Panc1 (cell line): ENCODE measurements at regions not wholly inside any gene's neighbourhood (a gene's known extent, or its start where the extent isn't known, plus 50 kb on each side); places are given as distances from the start of the nearest gene placed in this dataset.

Experiments used
- ATAC-seq: fragments of 200-7000 bp; cut with Tn5 transposase; 2 replicates; pipeline ENCODE4 v1.9.1; 2020; ENCODE audit warnings: mild to moderate bottlenecking, moderate library complexity
- BruUV-seq: library from RNA; stranded (reverse); fragments of 400-500 nt; replicated peaks from 2 replicates; lab custom pipeline; 2021; lab: Mats Ljungman, UMichigan
- CTCF ChIA-PET: fragments of 300-600 bp; sonication (Branson Sonifier 250); formaldehyde crosslinking; loops from one replicate; lab custom pipeline; 2022; ENCODE audit warnings: antibody characterized with exemption; lab: Charles Lee
- POLR2A ChIA-PET: fragments of 300-600 bp; sonication (Branson Sonifier 250); formaldehyde crosslinking; loops from one replicate; lab custom pipeline; 2022; ENCODE audit warnings: antibody characterized with exemption; lab: Charles Lee
- DNase-seq: peaks from one replicate; pipeline ENCODE4 v3.0.0-alpha.2; 2010; ENCODE audit warnings: low read depth, low spot score
- H3K27ac ChIP-seq: 2 replicates; pipeline ENCODE4 v1.5.1; 2011; ENCODE audit warnings: mild to moderate bottlenecking, low read length, inconsistent platforms
- H3K27me3 ChIP-seq: fragments of 200-500 bp; sonication (Bioruptor generic); 2 replicates; pipeline ENCODE4 v1.6.0; 2014; ENCODE audit warnings: low read length, inconsistent platforms; ENCODE audit not compliant: control insufficient read depth, insufficient read depth
- H3K36me3 ChIP-seq: fragments of 200-500 bp; sonication (Bioruptor generic); 2 replicates; pipeline ENCODE4 v1.5.1; 2014; ENCODE audit warnings: inconsistent platforms, mild to moderate bottlenecking, low read length, moderate library complexity; ENCODE audit not compliant: control insufficient read depth, insufficient read depth
- H3K4me1 ChIP-seq: 2 replicates; pipeline ENCODE4 v1.5.1; 2011; ENCODE audit warnings: inconsistent platforms, mild to moderate bottlenecking, low read length, moderate library complexity; ENCODE audit not compliant: control insufficient read depth, insufficient read depth
- H3K4me3 ChIP-seq, 2 experiments: 2 replicates each; pipeline ENCODE4 v1.5.1; 2011 to 2012; ENCODE audit warnings: low read depth in 2 of 2, low read length in 2 of 2, mild to moderate bottlenecking in 2 of 2, inconsistent platforms in 1 of 2, moderate library complexity in 1 of 2
- H3K9me3 ChIP-seq: fragments of 200-500 bp; sonication (Bioruptor generic); 2 replicates; pipeline ENCODE4 v1.5.1; 2014; ENCODE audit warnings: low read depth, mild to moderate bottlenecking, inconsistent platforms, low read length, moderate library complexity; ENCODE audit not compliant: control insufficient read depth, insufficient read depth
- POLR2AphosphoS5 ChIP-seq: IDR thresholded peaks from 2 replicates; pipeline ENCODE4 v1.6.1; 2012; ENCODE audit warnings: mild to moderate bottlenecking, low read depth, low read length, moderate library complexity
- SIN3A ChIP-seq: IDR thresholded peaks from 2 replicates; pipeline ENCODE4 v1.6.1; 2012; ENCODE audit warnings: low read depth, mild to moderate bottlenecking, low read length, moderate library complexity, borderline replicate concordance; ENCODE audit not compliant: insufficient read depth
- TCF7L2 ChIP-seq: IDR thresholded peaks from 2 replicates; pipeline ENCODE4 v1.6.1; 2011; ENCODE audit warnings: mild to moderate bottlenecking, low read depth, low read length, inconsistent platforms
- in situ Hi-C: cut with HindIII; loops from 2 replicates; pipeline ENCODE4 v1.10.0; 2016; ENCODE audit warnings: low sequenced_read_pairs, low pct_unique_long_range_greater_than_20kb
- intact Hi-C: fragments of 100-400 bp; cut with micrococcal nuclease; formaldehyde crosslinking; loops from one replicate; pipeline ENCODE4 v1.10.0; 2022; ENCODE audit not compliant: unreplicated experiment
- TF ChIP-seq, protein P1 (sequence below), 2 experiments: IDR thresholded peaks; 2 replicates each; pipeline ENCODE4 v1.6.1; 2011 to 2012; ENCODE audit warnings: low read depth in 2 of 2, control low read depth in 1 of 2, low read length in 1 of 2, mild to moderate bottlenecking in 1 of 2, moderate library complexity in 1 of 2; ENCODE audit not compliant: insufficient read depth in 1 of 2
- TF ChIP-seq, protein P2 (sequence below): fragments of 450-650 bp; IDR thresholded peaks from 2 replicates; pipeline ENCODE4 v1.5.1; 2017; ENCODE audit warnings: mild to moderate bottlenecking

DNA sequence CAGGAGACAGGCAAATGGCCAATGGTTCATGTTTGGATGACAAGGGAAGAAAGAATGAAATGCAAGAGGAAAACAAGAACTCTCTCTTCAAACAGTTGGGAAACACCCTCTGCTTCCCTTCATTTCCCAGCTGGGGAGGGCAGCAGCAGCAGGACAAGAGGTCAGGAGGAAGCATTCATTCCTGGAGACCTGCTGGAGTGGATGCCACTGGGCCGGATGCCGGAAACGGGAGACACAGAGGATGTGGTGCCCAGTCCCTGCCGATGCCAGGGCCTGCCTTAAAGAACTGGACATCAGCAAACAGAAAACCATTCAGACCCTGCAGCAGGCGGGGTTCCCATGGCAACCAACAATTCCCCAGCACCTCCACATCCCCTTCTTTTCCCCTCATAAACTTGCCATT, 102.3 kb upstream of the ZNF648 start:
- in situ Hi-C loops = no loop called here
- DNase-seq (no peak), ATAC-seq (no peak)
- no TSS peak for BruUV-seq
- CTCF ChIA-PET = no interaction called here
- no peak overlapping the region for H3K4me3 ChIP-seq
- no peaks in the 10 kb centered on the region for H3K4me1 ChIP-seq
- intact Hi-C loops = no loop called here
- H3K36me3 ChIP-seq = no peaks in the 10 kb centered on the region
- POLR2A ChIA-PET = no interaction called here
- no peaks in the 10 kb centered on the region for H3K27me3 ChIP-seq
- H3K9me3 ChIP-seq = no peaks in the 10 kb centered on the region; the same call in 1 of the 2 replicates
- H3K27ac ChIP-seq = no peak overlapping the region
- TF ChIP-seq POLR2AphosphoS5 (no peak), TCF7L2 (no peak), SIN3A (no peak)
- TF ChIP-seq, protein P1, sequence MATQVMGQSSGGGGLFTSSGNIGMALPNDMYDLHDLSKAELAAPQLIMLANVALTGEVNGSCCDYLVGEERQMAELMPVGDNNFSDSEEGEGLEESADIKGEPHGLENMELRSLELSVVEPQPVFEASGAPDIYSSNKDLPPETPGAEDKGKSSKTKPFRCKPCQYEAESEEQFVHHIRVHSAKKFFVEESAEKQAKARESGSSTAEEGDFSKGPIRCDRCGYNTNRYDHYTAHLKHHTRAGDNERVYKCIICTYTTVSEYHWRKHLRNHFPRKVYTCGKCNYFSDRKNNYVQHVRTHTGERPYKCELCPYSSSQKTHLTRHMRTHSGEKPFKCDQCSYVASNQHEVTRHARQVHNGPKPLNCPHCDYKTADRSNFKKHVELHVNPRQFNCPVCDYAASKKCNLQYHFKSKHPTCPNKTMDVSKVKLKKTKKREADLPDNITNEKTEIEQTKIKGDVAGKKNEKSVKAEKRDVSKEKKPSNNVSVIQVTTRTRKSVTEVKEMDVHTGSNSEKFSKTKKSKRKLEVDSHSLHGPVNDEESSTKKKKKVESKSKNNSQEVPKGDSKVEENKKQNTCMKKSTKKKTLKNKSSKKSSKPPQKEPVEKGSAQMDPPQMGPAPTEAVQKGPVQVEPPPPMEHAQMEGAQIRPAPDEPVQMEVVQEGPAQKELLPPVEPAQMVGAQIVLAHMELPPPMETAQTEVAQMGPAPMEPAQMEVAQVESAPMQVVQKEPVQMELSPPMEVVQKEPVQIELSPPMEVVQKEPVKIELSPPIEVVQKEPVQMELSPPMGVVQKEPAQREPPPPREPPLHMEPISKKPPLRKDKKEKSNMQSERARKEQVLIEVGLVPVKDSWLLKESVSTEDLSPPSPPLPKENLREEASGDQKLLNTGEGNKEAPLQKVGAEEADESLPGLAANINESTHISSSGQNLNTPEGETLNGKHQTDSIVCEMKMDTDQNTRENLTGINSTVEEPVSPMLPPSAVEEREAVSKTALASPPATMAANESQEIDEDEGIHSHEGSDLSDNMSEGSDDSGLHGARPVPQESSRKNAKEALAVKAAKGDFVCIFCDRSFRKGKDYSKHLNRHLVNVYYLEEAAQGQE (IDR thresholded peaks at IDR 0.05; ENCODE audit: insufficient read depth in 1 of 2, low read depth in 2 of 2, low read length in 1 of 2) = no peak
- TF ChIP-seq, protein P2, sequence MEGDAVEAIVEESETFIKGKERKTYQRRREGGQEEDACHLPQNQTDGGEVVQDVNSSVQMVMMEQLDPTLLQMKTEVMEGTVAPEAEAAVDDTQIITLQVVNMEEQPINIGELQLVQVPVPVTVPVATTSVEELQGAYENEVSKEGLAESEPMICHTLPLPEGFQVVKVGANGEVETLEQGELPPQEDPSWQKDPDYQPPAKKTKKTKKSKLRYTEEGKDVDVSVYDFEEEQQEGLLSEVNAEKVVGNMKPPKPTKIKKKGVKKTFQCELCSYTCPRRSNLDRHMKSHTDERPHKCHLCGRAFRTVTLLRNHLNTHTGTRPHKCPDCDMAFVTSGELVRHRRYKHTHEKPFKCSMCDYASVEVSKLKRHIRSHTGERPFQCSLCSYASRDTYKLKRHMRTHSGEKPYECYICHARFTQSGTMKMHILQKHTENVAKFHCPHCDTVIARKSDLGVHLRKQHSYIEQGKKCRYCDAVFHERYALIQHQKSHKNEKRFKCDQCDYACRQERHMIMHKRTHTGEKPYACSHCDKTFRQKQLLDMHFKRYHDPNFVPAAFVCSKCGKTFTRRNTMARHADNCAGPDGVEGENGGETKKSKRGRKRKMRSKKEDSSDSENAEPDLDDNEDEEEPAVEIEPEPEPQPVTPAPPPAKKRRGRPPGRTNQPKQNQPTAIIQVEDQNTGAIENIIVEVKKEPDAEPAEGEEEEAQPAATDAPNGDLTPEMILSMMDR = no peak

DNA sequence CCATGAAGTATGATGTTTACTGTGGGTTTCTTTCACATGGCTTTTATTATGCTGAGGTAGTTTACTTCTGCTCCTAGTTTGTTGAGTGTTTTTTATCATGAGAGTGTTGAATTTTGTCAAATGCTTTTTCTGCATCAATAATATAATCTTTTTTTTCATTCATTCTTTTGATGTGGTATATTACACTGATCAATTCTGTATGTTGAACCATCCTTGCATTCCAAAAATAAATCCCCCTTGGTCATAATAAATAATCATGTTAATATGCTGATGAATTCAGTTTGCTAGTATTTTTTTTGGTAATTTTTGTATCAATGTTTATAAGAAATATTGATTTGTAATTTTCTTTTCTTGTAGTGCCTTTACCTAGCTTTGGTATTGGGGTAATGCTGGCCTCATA, 97.9 kb upstream of the ZNF648 start:
- BruUV-seq = no TSS peak
- H3K9me3 ChIP-seq = no peaks in the 10 kb centered on the region; the same call in 1 of the 2 replicates
- DNase-seq (no peak), ATAC-seq (no peak)
- no peaks in the 10 kb centered on the region for H3K4me1 ChIP-seq
- no peak overlapping the region for H3K27ac ChIP-seq
- CTCF ChIA-PET = no interaction called here
- in situ Hi-C loops = no loop called here
- no peak overlapping the region for H3K4me3 ChIP-seq
- POLR2A ChIA-PET = no interaction called here
- no peaks in the 10 kb centered on the region for H3K27me3 ChIP-seq
- H3K36me3 ChIP-seq = no peaks in the 10 kb centered on the region
- TF ChIP-seq, protein P2 = no peak
- no peak for TF ChIP-seq TCF7L2
- TF ChIP-seq POLR2AphosphoS5 = no peak
- TF ChIP-seq SIN3A = no peak
- TF ChIP-seq, protein P1 (IDR thresholded peaks at IDR 0.05; ENCODE audit: insufficient read depth in 1 of 2, low read depth in 2 of 2, low read length in 1 of 2) = no peak
- intact Hi-C loops = no loop called here
